ENCODE measurements at regions not wholly inside any gene's neighbourhood (a gene's known extent, or its start where the extent isn't known, plus 50 kb on each side); places are given as distances from the start of the nearest gene placed in this dataset.

DNA sequence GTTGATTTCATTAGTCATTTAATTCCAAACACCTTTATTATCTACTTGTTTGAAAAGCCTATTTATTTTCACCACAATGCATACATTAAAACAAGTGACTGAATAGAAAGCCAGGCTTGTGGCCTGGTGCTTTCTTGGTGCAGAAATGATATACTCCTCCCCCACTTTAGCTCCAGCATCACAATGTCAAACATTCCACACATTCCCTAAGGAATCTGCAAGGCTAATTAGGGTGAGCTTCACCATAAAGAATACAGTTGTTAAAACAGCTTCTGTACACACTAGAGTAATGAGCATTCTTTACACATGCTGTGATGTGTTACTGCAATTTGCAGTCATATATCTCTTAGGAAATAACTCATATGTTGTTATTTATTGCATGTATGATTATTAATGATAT lies 705.7 kb downstream of the CETN3 start:
- ChIA-PET CTCF (interaction anchor here (0.8 kb wide), 1 partner anchor 974 kb away, joined by 3 read pairs; no protein-coding TSS in a partner anchor), POLR2A (no interaction called here)
- TF ChIP-seq, protein P1, sequence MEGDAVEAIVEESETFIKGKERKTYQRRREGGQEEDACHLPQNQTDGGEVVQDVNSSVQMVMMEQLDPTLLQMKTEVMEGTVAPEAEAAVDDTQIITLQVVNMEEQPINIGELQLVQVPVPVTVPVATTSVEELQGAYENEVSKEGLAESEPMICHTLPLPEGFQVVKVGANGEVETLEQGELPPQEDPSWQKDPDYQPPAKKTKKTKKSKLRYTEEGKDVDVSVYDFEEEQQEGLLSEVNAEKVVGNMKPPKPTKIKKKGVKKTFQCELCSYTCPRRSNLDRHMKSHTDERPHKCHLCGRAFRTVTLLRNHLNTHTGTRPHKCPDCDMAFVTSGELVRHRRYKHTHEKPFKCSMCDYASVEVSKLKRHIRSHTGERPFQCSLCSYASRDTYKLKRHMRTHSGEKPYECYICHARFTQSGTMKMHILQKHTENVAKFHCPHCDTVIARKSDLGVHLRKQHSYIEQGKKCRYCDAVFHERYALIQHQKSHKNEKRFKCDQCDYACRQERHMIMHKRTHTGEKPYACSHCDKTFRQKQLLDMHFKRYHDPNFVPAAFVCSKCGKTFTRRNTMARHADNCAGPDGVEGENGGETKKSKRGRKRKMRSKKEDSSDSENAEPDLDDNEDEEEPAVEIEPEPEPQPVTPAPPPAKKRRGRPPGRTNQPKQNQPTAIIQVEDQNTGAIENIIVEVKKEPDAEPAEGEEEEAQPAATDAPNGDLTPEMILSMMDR (IDR thresholded peaks at IDR 0.05; ENCODE audit: insufficient read depth, low read depth, low read length), result no peak
- H3K36me3 ChIP-seq (ENCODE audit: control insufficient read depth, insufficient read depth, low read length), result no peaks in the 10 kb centered on the region
- H3K4me3 ChIP-seq (ENCODE audit: low read depth, low read length), result no peak overlapping the region
- DNase-seq (ENCODE audit: low read depth), result no peak
- H3K27me3 ChIP-seq (ENCODE audit: control insufficient read depth, insufficient read depth, low read length), result no peaks in the 10 kb centered on the region

DNA sequence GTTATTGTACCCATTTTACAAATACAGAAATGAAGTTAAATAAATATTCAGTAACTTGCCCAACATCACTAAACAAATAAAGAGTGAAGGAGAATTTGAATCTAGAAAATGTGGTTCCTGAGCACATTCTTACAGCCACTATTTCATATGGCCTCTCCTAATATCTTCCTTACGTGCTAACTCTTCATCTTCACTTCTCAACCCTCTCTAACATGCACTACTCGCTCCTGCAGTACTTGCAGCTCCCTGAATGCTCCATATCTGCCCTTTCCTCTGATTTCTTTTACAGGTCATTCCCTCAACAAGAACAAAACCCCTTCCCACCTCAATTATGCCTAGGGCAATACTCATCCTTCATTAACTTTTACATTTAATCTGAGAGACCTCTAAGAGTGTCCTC lies 711.5 kb downstream of the CETN3 start:
- TF ChIP-seq, protein P1 (IDR thresholded peaks at IDR 0.05; ENCODE audit: insufficient read depth, low read depth, low read length), result no peak
- DNase-seq (ENCODE audit: low read depth), result no peak
- no peaks in the 10 kb centered on the region for H3K36me3 ChIP-seq (ENCODE audit: control insufficient read depth, insufficient read depth, low read length)
- H3K27me3 ChIP-seq (ENCODE audit: control insufficient read depth, insufficient read depth, low read length), result no peaks in the 10 kb centered on the region
- ChIA-PET CTCF (no interaction called here), POLR2A (interaction anchor here (0.6 kb wide), 1 partner anchor 765 kb away, joined by 6 read pairs; no protein-coding TSS in a partner anchor)
- H3K4me3 ChIP-seq (ENCODE audit: low read depth, low read length), result no peak overlapping the region

DNA sequence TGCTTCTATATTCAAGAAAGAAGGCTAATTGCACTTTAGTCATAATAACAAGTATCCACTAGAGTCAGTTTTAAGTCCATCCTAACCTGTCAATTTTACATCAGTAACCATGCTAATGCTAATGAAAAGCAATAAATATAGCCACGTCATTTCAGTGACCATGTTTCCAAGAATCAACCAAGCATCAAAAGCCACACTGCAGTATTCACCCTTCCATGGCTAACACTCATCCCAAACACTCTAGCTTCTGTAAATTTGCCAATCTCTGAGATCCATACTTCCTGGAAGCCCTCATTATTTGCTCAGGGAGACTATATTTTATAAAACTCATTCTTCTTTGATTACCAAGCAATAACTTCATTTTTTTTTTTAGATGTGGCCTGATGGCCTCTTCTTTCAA lies 712.0 kb downstream of the CETN3 start:
- Histone ChIP-seq H3K36me3 (ENCODE audit: control insufficient read depth, insufficient read depth, low read length) (no peaks in the 10 kb centered on the region), H3K4me3 (ENCODE audit: low read depth, low read length) (no peak overlapping the region), H3K27me3 (ENCODE audit: control insufficient read depth, insufficient read depth, low read length) (no peaks in the 10 kb centered on the region)
- CTCF ChIA-PET, result no interaction called here
- no peak for DNase-seq (ENCODE audit: low read depth)
- POLR2A ChIA-PET, result interaction anchor here (0.6 kb wide), 1 partner anchor 765 kb away, joined by 6 read pairs; no protein-coding TSS in a partner anchor
- TF ChIP-seq, protein P1 (IDR thresholded peaks at IDR 0.05; ENCODE audit: insufficient read depth, low read depth, low read length), result no peak

DNA sequence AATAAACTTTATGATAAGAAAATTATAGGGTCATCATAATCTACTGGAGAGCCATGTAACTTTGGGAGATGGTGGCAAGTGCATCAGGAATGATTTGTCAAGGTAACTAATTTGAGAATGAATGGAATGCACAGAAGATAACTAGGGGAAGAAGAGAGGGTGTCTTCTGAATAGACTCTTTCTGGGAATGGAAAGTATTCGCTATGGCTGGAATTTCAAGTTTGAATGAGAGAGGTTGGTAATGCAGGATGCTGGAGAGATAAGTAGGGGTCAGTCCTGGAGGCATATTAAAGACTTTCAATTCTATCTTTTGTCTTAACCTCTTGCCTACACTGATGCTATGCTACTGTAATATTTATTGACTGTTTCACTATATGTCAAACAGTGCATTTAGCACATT lies 714.2 kb downstream of the CETN3 start:
- Histone ChIP-seq H3K27me3 (ENCODE audit: control insufficient read depth, insufficient read depth, low read length) (no peaks in the 10 kb centered on the region), H3K36me3 (ENCODE audit: control insufficient read depth, insufficient read depth, low read length) (no peaks in the 10 kb centered on the region), H3K4me3 (ENCODE audit: low read depth, low read length) (no peak overlapping the region)
- ChIA-PET POLR2A (no interaction called here), CTCF (no interaction called here)
- TF ChIP-seq, protein P1 (IDR thresholded peaks at IDR 0.05; ENCODE audit: insufficient read depth, low read depth, low read length), result no peak
- DNase-seq (ENCODE audit: low read depth), result no peak

DNA sequence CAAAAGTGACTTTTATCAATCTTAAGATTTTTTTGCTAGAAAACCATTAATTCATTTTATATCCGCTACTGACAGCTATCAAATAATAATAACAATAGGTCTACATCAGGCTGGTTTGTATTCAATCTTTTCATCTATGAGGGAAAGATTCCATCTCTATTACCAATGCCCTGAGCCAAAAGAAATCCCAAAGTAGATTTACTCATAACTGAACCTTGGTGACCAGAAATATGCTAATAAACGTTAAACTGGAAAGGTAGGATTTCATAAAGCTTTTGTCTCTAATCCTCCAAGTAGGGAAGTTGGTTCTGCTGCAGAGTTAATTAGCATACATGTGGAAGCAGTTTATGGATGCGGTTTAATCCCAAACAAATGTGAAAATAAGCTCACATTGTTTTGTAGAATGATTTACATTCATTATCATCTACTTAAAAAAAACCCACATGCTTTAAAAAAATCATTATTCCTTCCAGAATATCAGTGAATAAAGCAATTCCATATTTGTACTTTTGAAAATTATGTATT lies 715.5 kb downstream of the CETN3 start:
- Histone ChIP-seq H3K4me3 (ENCODE audit: low read depth, low read length) (no peak overlapping the region), H3K36me3 (ENCODE audit: control insufficient read depth, insufficient read depth, low read length) (no peaks in the 10 kb centered on the region), H3K27me3 (ENCODE audit: control insufficient read depth, insufficient read depth, low read length) (no peaks in the 10 kb centered on the region)
- TF ChIP-seq, protein P1 (IDR thresholded peaks at IDR 0.05; ENCODE audit: insufficient read depth, low read depth, low read length), result no peak
- ChIA-PET CTCF (no interaction called here), POLR2A (no interaction called here)
- DNase-seq (ENCODE audit: low read depth), result no peak

Data from BJ (cell line).